H1 (cell line): ENCODE measurements at regions not wholly inside any gene's neighbourhood (a gene's known extent, or its start where the extent isn't known, plus 50 kb on each side); places are given as distances from the start of the nearest gene placed in this dataset.

Source experiments
- CTCF ChIA-PET: fragments of 300-600 bp; sonication (Branson Sonifier 250); formaldehyde crosslinking; loops from one replicate; lab custom pipeline; 2021; ENCODE audit not compliant: partially characterized antibody; lab: Charles Lee
- POLR2A ChIA-PET: fragments of 300-600 bp; sonication (Branson Sonifier 250); formaldehyde crosslinking; loops from one replicate; lab custom pipeline; 2021; ENCODE audit warnings: inconsistent platforms; ENCODE audit not compliant: partially characterized antibody; lab: Charles Lee
- DNase-seq, 2 experiments: peaks; one replicate each; pipeline versions ENCODE4 v3.0.0 to v3.0.0-alpha.2; 2010 to 2022; ENCODE audit warnings: low spot score in 2 of 2, low read depth in 1 of 2, mixed read lengths in 1 of 2
- FAIRE-seq: peaks from 2 replicates; lab custom pipeline; 2011; peaks lifted over from hg19 to GRCh38; lab: Jason Lieb, UNC
- H2AFZ ChIP-seq: 2 replicates; pipeline ENCODE4 v1.8.1; 2012; ENCODE audit warnings: low read length, inconsistent platforms
- H2AK5ac ChIP-seq: 2 replicates; pipeline ENCODE4 v1.6.1; 2013; ENCODE audit warnings: low read depth, low read length
- H2BK120ac ChIP-seq: replicated peaks from 2 replicates; pipeline ENCODE3; 2013; ENCODE audit warnings: low read depth, low read length, inconsistent platforms
- H2BK12ac ChIP-seq: 2 replicates; pipeline ENCODE4 v1.6.1; 2013; ENCODE audit warnings: low read depth, low read length
- H2BK15ac ChIP-seq: 2 replicates; pipeline ENCODE4 v1.6.1; 2013; ENCODE audit warnings: low read length
- H2BK20ac ChIP-seq: 2 replicates; pipeline ENCODE4 v1.6.1; 2013; ENCODE audit warnings: low read length
- H2BK5ac ChIP-seq: 2 replicates; pipeline ENCODE4 v1.6.1; 2013; ENCODE audit warnings: low read depth, low read length
- H3K14ac ChIP-seq: 2 replicates; pipeline ENCODE4 v1.6.1; 2013; ENCODE audit warnings: inconsistent platforms; ENCODE audit not compliant: insufficient read length
- H3K18ac ChIP-seq: 2 replicates; pipeline ENCODE4 v1.6.1; 2013; ENCODE audit warnings: low read length; ENCODE audit errors: extremely low read depth
- H3K23ac ChIP-seq: 2 replicates; pipeline ENCODE4 v1.6.1; 2013; ENCODE audit warnings: inconsistent platforms; ENCODE audit not compliant: insufficient read length
- H3K23me2 ChIP-seq: 2 replicates; pipeline ENCODE4 v1.6.1; 2013; ENCODE audit warnings: low read depth, low read length
- H3K27ac ChIP-seq: 2 replicates; pipeline ENCODE4 v1.6.1; 2011; ENCODE audit warnings: low read depth, low read length, inconsistent platforms
- H3K27me3 ChIP-seq, 4 experiments: replicated peaks in 1 of 4; 1 replicate in 1 of 4; 2 replicates in 3 of 4; pipeline versions ENCODE4 v1.6.1 to v1.8.1; 2011 to 2013; ENCODE audit warnings: low read length in 3 of 4, mild to moderate bottlenecking in 3 of 4, inconsistent platforms in 2 of 4, mixed read lengths in 2 of 4, moderate library complexity in 1 of 4; ENCODE audit not compliant: control insufficient read depth in 3 of 4, insufficient read depth in 3 of 4; ENCODE audit errors: extremely low read depth in 1 of 4
- H3K36me3 ChIP-seq, 4 experiments: 2 replicates each; pipeline versions ENCODE4 v1.6.1 to v1.8.1; 2011 to 2013; ENCODE audit warnings: mild to moderate bottlenecking in 4 of 4, low read length in 3 of 4, moderate library complexity in 2 of 4, control low read depth in 1 of 4, inconsistent platforms in 1 of 4; ENCODE audit not compliant: insufficient read depth in 4 of 4, control insufficient read depth in 2 of 4
- H3K4ac ChIP-seq: replicated peaks from 2 replicates; pipeline ENCODE3; 2013; ENCODE audit warnings: low read length, low read depth, mixed read lengths, inconsistent platforms; ENCODE audit not compliant: insufficient read length
- H3K4me1 ChIP-seq, 4 experiments: replicated peaks in 1 of 4; 1 replicate in 1 of 4; 2 replicates in 3 of 4; pipeline versions ENCODE4 v1.6.1 to v1.8.1; 2011 to 2013; ENCODE audit warnings: low read length in 3 of 4, inconsistent platforms in 2 of 4, mixed read lengths in 1 of 4; ENCODE audit not compliant: insufficient read depth in 4 of 4, control insufficient read depth in 3 of 4
- H3K4me2 ChIP-seq, 2 experiments: 2 replicates each; pipeline versions ENCODE4 v1.6.1 to v1.8.1; 2011 to 2013; ENCODE audit warnings: low read depth in 2 of 2, low read length in 2 of 2, control low read depth in 1 of 2, inconsistent platforms in 1 of 2, mild to moderate bottlenecking in 1 of 2; ENCODE audit not compliant: insufficient read depth in 1 of 2
- H3K4me3 ChIP-seq, 4 experiments: fragments of 200-600, 300-600 bp in 1 of 4; sonication (generic), shearing (Covaris generic), sonication (Bioruptor Twin) in 1 of 4; 2 replicates each; pipeline versions ENCODE4 v1.5.1 to v1.8.1; 2011 to 2016; ENCODE audit warnings: low read length in 4 of 4, low read depth in 3 of 4, control low read depth in 2 of 4, inconsistent platforms in 2 of 4, mild to moderate bottlenecking in 2 of 4, mixed read lengths in 1 of 4, moderate library complexity in 1 of 4; ENCODE audit not compliant: insufficient read depth in 2 of 4; ENCODE audit errors: extremely low read depth in 1 of 4
- H3K56ac ChIP-seq: replicated peaks from 2 replicates; pipeline ENCODE3; 2013; ENCODE audit warnings: low read depth, mild to moderate bottlenecking, mixed read lengths, low read length, inconsistent platforms; ENCODE audit not compliant: insufficient read length
- H3K79me1 ChIP-seq: 2 replicates; pipeline ENCODE4 v1.6.1; 2013; ENCODE audit warnings: low read depth, low read length, control low read depth
- H3K79me2 ChIP-seq, 2 experiments: 2 replicates each; pipeline versions ENCODE4 v1.6.1 to v1.8.1; 2012 to 2013; ENCODE audit warnings: low read length in 2 of 2, mild to moderate bottlenecking in 2 of 2, inconsistent platforms in 1 of 2; ENCODE audit not compliant: insufficient read depth in 2 of 2, control insufficient read depth in 1 of 2
- H3K9ac ChIP-seq, 4 experiments: replicated peaks in 1 of 4; 1 replicate in 1 of 4; 2 replicates in 3 of 4; pipeline versions ENCODE4 v1.6.1 to v1.8.1; 2011 to 2013; ENCODE audit warnings: low read depth in 3 of 4, low read length in 3 of 4, control low read depth in 2 of 4, mild to moderate bottlenecking in 2 of 4, moderate library complexity in 2 of 4, inconsistent platforms in 1 of 4; ENCODE audit errors: extremely low read depth in 1 of 4
- H3K9me3 ChIP-seq, 2 experiments: 2 replicates each; pipeline versions ENCODE4 v1.6.1 to v1.8.1; 2012 to 2013; ENCODE audit warnings: mild to moderate bottlenecking in 2 of 2, moderate library complexity in 2 of 2, control low read depth in 1 of 2, inconsistent platforms in 1 of 2, low read depth in 1 of 2, low read length in 1 of 2, mixed read lengths in 1 of 2; ENCODE audit not compliant: insufficient read depth in 2 of 2
- H4K20me1 ChIP-seq, 2 experiments: replicated peaks in 1 of 2; 2 replicates each; pipeline versions ENCODE3 to v1.8.1; 2011 to 2013; ENCODE audit warnings: inconsistent platforms in 2 of 2, low read length in 2 of 2, mild to moderate bottlenecking in 1 of 2; ENCODE audit not compliant: insufficient read depth in 2 of 2, control insufficient read depth in 1 of 2
- H4K5ac ChIP-seq: 2 replicates; pipeline ENCODE4 v1.6.1; 2013; ENCODE audit warnings: low read length, low read depth, mixed read lengths, inconsistent platforms; ENCODE audit not compliant: insufficient read length
- H4K8ac ChIP-seq: 2 replicates; pipeline ENCODE4 v1.8.0; 2013; ENCODE audit warnings: mild to moderate bottlenecking, moderate library complexity, low read length, inconsistent platforms; ENCODE audit not compliant: insufficient read depth; ENCODE audit errors: extremely low read depth
- H4K91ac ChIP-seq: replicated peaks from 2 replicates; pipeline ENCODE3; 2013; ENCODE audit warnings: low read length, mixed read lengths, inconsistent platforms; ENCODE audit not compliant: insufficient read length
- WGBS, 2 experiments: shearing (Covaris generic) in 1 of 2; methylation state at CpG; one replicate each; pipeline versions ENCODE4 v1.1.6 to v1.1.7; 2013 to 2015; ENCODE audit warnings: low lambda C conversion rate in 2 of 2, mixed read lengths in 2 of 2, inconsistent platforms in 1 of 2, low coverage in 1 of 2, missing lambda C conversion rate in 1 of 2; ENCODE audit not compliant: insufficient replicate concordance in 2 of 2, insufficient coverage in 1 of 2, insufficient read length in 1 of 2; ENCODE audit errors: extremely low coverage in 1 of 2, missing lambda C conversion rate in 1 of 2; 5-methylcytosine and 5-hydroxymethylcytosine counted together
- TF ChIP-seq, protein P1 (sequence below): IDR thresholded peaks from 2 replicates; pipeline ENCODE4 v1.6.1; 2011; ENCODE audit warnings: low read depth, mild to moderate bottlenecking, low read length; ENCODE audit not compliant: insufficient read depth

DNA sequence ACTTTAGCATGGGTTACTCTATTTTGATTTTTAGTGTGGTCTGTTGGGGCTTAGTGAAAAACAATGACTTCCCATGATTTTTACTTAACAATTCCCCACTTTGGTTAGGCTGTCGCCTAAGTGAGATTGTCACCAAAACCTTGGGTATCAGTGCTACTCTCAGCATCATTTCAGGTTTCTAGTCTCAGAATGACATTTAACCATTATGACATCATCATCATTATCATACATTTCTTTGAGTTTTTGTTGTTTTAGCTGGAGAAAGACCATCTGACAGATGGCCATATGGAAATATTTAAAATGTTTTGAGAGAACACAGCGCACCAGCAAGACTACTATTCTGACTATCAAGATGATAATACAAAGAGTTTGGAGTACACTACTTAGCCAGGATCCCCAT lies 551.0 kb upstream of the PTPRD start:
- no peak overlapping the region for H3K18ac ChIP-seq
- H3K23ac ChIP-seq, result no peak overlapping the region
- no peaks in the 10 kb centered on the region for H3K23me2 ChIP-seq
- POLR2A ChIA-PET, result no interaction called here
- H3K4me1 ChIP-seq, result no peaks in the 10 kb centered on the region
- H2BK120ac ChIP-seq, result no peak overlapping the region
- H4K20me1 ChIP-seq, result no peaks in the 10 kb centered on the region
- H4K5ac ChIP-seq, result no peak overlapping the region
- H3K27ac ChIP-seq, result no peak overlapping the region
- H4K8ac ChIP-seq, result no peak overlapping the region
- TF ChIP-seq, protein P1, sequence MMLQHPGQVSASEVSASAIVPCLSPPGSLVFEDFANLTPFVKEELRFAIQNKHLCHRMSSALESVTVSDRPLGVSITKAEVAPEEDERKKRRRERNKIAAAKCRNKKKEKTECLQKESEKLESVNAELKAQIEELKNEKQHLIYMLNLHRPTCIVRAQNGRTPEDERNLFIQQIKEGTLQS, result no peak
- TF ChIP-seq, all 59 proteins: peak for 0
- Histone ChIP-seq H3K36me3 (no peaks in the 10 kb centered on the region), H3K4me2 (no peak overlapping the region), H2AK5ac (no peak overlapping the region), H3K79me2 (no peaks in the 10 kb centered on the region), H3K56ac (no peak overlapping the region), H2BK20ac (no peak overlapping the region), H3K4me3 (no peak overlapping the region), H3K27me3 (no peaks in the 10 kb centered on the region), H4K91ac (no peak overlapping the region), H2BK15ac (no peak overlapping the region), H3K14ac (no peak overlapping the region), H3K79me1 (no peaks in the 10 kb centered on the region), H2AFZ (no peak overlapping the region), H2BK12ac (no peak overlapping the region), H3K4ac (no peak overlapping the region), H3K9ac (no peak overlapping the region), H3K9me3 (0 out of 4 replicates have a peak, but pooled peaks cover 0 to 2% of the 10 kb centered on the region in 2 experiments), H2BK5ac (no peak overlapping the region)
- no peak for DNase-seq
- WGBS, 2 experiments, result 95% methylated on average over 2 of the region's 2 CpGs; no CpG with 5 or more reads in 1 of the 2 experiments
- FAIRE-seq, result no peak
- CTCF ChIA-PET, result no interaction called here
